ENCODE measurements at regions not wholly inside any gene's neighbourhood (a gene's known extent, or its start where the extent isn't known, plus 50 kb on each side); places are given as distances from the start of the nearest gene placed in this dataset.
A peak's percentile ranks its signal among the peaks of the same experiment; 100 is the strongest.
"Not testable (repeated sequence)": the region's sequence is repeated elsewhere in the genome, so short reads cannot be mapped to it uniquely, and the experiment has no call there.

DNA sequence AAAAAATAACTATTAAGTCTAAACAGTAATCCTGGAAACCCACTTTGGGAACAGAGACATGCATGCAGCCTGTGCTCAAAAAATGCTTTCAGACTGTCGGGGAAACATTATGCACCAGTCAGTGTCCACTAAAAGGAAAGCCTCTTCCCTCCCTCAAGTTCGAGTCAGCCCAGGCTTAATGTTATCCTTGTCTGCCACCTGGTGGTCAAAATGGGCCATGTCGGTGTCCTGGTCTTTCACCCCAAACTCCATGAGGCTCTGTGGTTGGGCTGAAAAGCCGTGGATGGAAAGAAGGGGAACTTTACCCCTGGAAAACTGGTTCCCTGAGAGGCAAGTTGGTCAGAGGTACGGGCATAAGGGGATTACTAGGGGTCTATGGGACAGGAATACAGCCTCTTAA, 88.4 kb upstream of the ZNF492 start:
- DNase-seq = peak in 1 of 2 experiments; percentile 18

DNA sequence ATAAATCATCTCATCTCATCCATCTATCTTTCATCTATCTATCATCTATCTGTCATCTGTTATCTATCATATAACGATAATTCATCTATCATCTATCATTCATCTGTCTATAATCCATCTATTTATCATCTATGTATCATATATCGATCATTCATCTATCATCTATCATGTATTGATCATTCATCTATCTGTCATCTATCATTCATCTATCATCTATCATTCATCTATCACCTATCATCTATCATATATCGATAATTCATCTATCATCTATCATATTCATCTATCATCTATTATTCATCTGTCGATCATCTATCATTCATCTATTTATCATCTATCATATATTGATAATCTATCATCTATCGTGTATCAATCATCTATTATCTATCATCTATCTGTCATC, 100.4 kb upstream of the ZNF492 start:
- DNase-seq = no peak

DNA sequence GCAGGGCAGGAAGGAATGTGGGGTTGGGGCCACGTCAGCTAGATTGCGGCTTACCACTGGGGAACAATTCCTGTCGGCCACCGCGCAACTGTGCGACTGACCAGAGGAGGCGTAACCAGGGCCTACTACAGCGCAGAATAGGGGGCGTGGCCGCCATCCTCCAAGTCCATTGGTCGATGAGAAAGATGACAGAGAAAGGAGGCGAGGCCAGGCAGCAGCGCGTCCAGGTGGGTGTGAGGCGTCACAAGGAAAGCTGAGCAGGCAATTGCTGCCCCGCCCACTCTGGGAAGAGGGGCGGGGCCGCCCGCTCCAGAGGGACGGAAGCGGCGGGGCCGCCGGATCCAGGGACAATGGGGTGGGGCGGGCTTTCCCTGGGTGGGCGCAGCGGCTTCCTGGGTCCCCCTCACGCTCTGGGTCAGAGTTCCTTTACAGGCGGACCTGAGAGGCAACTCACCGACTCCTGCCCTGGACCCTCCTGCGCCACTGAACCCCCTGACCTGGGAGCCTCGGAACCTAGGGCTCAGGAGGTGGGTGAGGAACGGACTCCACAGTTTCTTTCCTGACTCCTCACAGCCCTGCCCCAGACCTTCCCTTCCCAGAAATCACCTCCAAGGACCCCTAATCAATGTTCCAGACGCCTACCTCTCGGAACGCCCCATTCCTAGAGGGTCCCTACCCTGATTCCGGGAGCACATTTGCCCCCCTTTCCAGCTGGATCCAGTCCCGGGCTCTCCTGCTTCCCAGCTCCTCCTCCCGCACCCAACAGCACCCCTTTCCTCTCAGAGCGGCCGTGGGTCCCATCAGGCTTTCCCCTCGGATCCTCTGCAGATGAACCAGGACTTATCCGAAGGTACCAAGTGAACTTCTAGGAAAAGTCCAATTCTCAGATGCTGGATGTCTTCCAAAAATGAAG, 101.5 kb upstream of the ZNF492 start:
- DNase-seq = no peak

DNA sequence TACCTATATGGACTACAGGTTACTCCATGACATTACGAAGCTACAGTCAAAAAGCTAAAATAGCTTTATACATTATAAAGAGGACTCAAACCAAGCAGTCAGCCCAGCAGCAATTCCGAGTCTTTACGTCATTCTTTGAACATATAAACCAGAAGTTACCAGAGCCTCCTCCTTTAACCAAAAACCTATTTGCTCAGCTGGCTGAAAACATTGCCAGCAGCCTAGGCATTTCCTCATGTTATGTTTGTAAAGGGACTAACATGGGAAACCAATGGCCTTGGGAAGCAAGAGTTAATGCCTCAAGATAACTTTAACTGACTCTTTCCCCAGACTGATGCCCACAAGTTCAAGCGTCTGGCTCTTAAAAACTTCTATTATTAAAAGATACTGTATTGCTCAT, 104.1 kb upstream of the ZNF492 start:
- no peak for DNase-seq

DNA sequence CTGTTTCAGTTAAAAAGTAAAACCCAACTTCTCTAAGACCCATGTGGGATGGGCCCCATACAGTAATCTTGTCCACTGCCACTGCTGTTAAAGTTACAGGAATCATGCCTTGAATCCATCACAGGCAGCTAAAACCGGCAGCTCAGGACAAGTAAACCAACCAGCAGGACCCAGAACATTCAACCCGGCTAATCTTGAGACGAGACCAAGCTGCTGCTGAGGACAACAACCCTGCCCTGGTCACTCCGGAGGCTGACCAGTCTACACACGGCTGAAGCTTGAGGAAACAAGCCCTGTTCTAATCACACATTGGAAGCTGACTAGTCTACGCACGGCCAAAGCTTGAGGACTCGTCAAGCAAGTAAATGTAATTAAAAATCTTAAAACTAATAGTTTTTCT, 105.2 kb upstream of the ZNF492 start:
- no peak for DNase-seq

DNA sequence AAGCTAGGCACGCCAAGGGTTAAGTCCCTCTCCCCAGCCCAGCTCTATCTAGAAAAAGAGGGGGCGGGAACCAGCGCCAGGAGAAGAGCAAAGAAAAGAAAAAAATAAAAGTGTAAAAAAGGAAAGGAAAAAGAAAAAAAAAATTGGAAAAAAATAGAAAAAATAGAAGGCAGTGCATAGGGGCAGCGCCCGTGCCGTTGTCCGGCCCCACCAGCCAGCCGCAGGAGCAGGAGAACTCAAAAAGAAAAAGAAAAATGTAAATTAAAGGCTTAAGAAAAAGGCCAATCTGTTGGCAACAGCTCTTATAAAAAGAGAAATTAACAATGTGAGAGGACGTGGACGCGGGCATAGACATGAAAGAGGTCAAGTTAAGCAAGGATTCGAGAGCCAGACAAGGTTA, 105.4 kb upstream of the ZNF98 start:
- no peak for DNase-seq

GRCh38 chr19:22526661-22527272, 104.6 kb upstream of the ZNF98 start:
- no peak for DNase-seq

DNA sequence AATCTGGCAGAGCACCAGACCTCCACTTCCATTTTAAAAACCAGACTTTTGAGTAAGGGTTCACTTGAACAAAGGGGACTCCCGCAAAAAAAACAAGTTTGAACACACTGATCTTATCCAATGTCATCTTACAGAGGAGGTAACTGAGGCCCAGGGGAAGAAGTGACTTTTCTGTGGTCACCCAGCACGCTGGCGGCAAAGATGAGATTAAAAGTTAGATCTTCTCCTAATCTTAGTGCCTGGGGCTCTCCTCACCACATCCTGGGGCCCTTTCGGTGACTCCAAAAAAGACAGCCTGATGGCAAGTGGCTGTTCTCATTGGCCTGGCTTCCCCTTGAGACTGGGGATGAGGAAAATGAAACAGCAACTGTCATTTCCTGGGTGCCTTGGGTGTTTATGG, 101.8 kb upstream of the ZNF98 start:
- DNase-seq = no peak

GRCh38 chr19:22519562-22519961, 97.4 kb upstream of the ZNF98 start:
- not testable (repeated sequence) for DNase-seq

GRCh38 chr19:22519152-22519551, 97.0 kb upstream of the ZNF98 start:
- DNase-seq = no peak

DNA sequence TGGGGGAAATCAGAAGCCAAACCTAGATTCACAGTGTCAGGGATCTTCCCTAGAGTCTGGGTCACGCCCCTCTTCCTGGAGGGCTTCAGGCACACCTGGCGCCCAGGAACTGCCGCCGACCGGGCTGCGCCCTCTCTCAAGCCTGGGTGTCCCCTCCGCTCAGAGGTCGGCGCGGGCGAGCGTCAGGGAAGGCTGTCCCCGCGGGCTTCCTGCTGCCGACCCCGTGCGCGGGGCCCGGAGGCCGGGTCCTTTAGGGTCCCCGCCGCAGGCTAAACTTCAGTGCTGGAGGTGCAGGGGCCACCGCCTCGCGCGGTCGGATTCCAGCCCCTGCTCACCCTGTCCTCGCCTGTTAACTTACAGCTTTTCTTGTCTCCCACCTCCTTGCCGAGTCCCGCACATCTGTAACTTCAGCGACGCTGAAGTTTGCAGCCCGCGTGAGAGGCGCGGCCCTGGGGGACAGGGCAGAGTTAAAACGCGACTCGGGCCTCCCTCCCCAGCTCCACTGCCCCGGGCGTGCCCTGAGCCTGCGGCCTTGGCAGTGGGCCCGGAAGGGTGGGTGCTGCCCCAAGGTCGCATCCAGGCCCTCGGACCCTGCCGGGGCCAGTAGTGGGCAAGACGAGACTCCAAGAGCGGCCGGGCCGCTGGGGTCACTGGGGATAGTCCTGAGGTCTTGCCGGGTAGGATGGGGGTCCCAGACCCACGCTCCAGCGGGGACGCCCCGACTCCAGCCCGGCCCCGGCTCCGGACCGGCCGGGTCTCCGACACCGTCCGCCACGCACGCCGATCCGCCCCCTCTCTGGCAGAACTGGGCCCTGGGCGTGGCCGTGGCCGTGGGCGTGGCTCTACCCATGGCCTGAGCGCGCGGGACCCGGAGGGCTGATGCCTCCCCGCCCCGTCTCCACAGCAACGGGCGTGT, 95.6 kb upstream of the ZNF98 start:
- no peak for DNase-seq

DNA sequence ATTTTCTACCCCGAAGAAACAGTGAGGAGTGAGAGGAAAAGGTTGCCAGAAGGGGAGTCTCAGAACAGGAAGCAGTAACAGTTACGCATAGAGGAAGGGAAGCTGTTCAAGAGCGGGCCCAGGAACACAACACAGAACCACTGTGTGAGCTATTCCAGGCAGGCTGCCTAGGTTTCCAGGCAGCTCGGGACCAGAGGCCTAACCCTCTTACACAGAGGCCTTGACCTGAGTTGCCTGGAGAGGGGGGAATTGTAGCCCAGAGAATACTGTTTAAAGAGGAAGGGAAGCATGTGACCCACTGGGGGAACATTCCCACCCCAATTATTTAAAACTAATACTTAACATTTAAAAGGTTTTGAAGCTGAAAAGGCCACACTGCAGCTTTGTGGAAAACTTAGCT, 93.3 kb upstream of the ZNF98 start:
- no peak for DNase-seq

- no peak for DNase-seq
These were observed 81.4 kb upstream of the ZNF98 start for GRCh38 chr19:22503524-22503923.

- no peak for DNase-seq
These were observed 80.6 kb upstream of the ZNF98 start for GRCh38 chr19:22502766-22503165.

- DNase-seq = not testable (repeated sequence)
These were observed 76.8 kb upstream of the ZNF98 start for GRCh38 chr19:22498831-22499430.

- DNase-seq = no peak
These were observed 69.6 kb upstream of the ZNF98 start for GRCh38 chr19:22491746-22492145.

DNA sequence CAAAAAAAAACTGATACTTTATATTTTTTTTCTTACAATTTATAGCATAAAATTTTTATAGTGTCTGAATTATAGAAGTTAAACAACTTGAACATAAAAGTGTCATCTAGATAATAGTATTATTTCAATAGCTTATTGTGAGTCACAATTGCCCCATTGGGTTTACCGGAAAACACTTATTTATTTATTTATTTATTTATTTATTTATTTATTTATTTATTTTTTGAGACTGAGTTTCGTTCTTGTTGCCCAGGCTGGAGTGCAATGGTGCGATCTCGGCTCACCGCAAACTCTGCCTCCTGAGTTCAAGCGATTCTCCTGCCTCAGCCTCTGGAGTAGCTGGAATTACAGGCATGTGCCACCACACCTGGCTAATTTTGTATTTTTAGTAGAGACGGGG, 61.4 kb upstream of the ZNF98 start:
- DNase-seq = not testable (repeated sequence)

- DNase-seq = no peak
These were observed 50.1 kb upstream of the ZNF98 start for GRCh38 chr19:22472180-22472637.
